ENCODE measurements at regions not wholly inside any gene's neighbourhood (a gene's known extent, or its start where the extent isn't known, plus 50 kb on each side); places are given as distances from the start of the nearest gene placed in this dataset.

GRCh38 chr6:84447651-84448050 lies 220.2 kb upstream of the CEP162 start:
- Histone ChIP-seq H3K27me3 (ENCODE audit: insufficient read depth, low read length) (no peaks in the 10 kb centered on the region), H3K9me2 (ENCODE audit: low read depth, low read length) (no peaks in the 10 kb centered on the region), H3K4me3 (ENCODE audit: low read depth, low read length, poor library complexity, severe bottlenecking) (no peak overlapping the region), H3K4me2 (ENCODE audit: low read length) (no peak overlapping the region), H3K36me3 (ENCODE audit: insufficient read depth, low read length) (no peaks in the 10 kb centered on the region), H2AFZ (ENCODE audit: low read length) (no peak overlapping the region), H3K79me2 (ENCODE audit: insufficient read depth, low read length) (no peaks in the 10 kb centered on the region), H3K4me1 (ENCODE audit: insufficient read depth, low read length, severe bottlenecking) (no peaks in the 10 kb centered on the region), H3K9me3 (ENCODE audit: low read length) (no peaks in the 10 kb centered on the region), H4K20me1 (ENCODE audit: insufficient read depth, low read length) (no peaks in the 10 kb centered on the region), H3K27ac (ENCODE audit: low read depth, low read length, poor library complexity, severe bottlenecking) (no peak overlapping the region), H3K9ac (ENCODE audit: low read length) (no peak overlapping the region), H3F3A (ENCODE audit: insufficient read depth, low read length) (no peaks in the 10 kb centered on the region)
- TF ChIP-seq CTCF (IDR thresholded peaks at IDR 0.05; ENCODE audit: low read length), result no peak
- no peak for TF ChIP-seq EZH2 (IDR thresholded peaks at IDR 0.05; ENCODE audit: borderline replicate concordance, low read length)

GRCh38 chr6:84445068-84445467 lies 217.6 kb upstream of the CEP162 start:
- H3K36me3 ChIP-seq (ENCODE audit: insufficient read depth, low read length), result no peaks in the 10 kb centered on the region
- no peaks in the 10 kb centered on the region for H3K27me3 ChIP-seq (ENCODE audit: insufficient read depth, low read length)
- no peak overlapping the region for H3K9ac ChIP-seq (ENCODE audit: low read length)
- H3K9me2 ChIP-seq (ENCODE audit: low read depth, low read length), result no peaks in the 10 kb centered on the region
- H3K27ac ChIP-seq (ENCODE audit: low read depth, low read length, poor library complexity, severe bottlenecking), result no peak overlapping the region
- no peak overlapping the region for H3K4me2 ChIP-seq (ENCODE audit: low read length)
- H4K20me1 ChIP-seq (ENCODE audit: insufficient read depth, low read length), result no peaks in the 10 kb centered on the region
- TF ChIP-seq CTCF (IDR thresholded peaks at IDR 0.05; ENCODE audit: low read length), result no peak
- TF ChIP-seq EZH2 (IDR thresholded peaks at IDR 0.05; ENCODE audit: borderline replicate concordance, low read length), result no peak
- H3K4me1 ChIP-seq (ENCODE audit: insufficient read depth, low read length, severe bottlenecking), result no peaks in the 10 kb centered on the region
- H3K4me3 ChIP-seq (ENCODE audit: low read depth, low read length, poor library complexity, severe bottlenecking), result no peak overlapping the region
- no peak overlapping the region for H2AFZ ChIP-seq (ENCODE audit: low read length)
- H3F3A ChIP-seq (ENCODE audit: insufficient read depth, low read length), result no peaks in the 10 kb centered on the region
- H3K9me3 ChIP-seq (ENCODE audit: low read length), result no peaks in the 10 kb centered on the region
- H3K79me2 ChIP-seq (ENCODE audit: insufficient read depth, low read length), result no peaks in the 10 kb centered on the region

GRCh38 chr6:84442208-84442607 lies 214.8 kb upstream of the CEP162 start:
- Histone ChIP-seq H3K27ac (ENCODE audit: low read depth, low read length, poor library complexity, severe bottlenecking) (no peak overlapping the region), H3K9me2 (ENCODE audit: low read depth, low read length) (no peaks in the 10 kb centered on the region), H3F3A (ENCODE audit: insufficient read depth, low read length) (no peaks in the 10 kb centered on the region), H3K9ac (ENCODE audit: low read length) (no peak overlapping the region), H3K79me2 (ENCODE audit: insufficient read depth, low read length) (no peaks in the 10 kb centered on the region), H3K27me3 (ENCODE audit: insufficient read depth, low read length) (no peaks in the 10 kb centered on the region), H2AFZ (ENCODE audit: low read length) (no peak overlapping the region), H3K4me2 (ENCODE audit: low read length) (no peak overlapping the region), H3K4me1 (ENCODE audit: insufficient read depth, low read length, severe bottlenecking) (no peaks in the 10 kb centered on the region), H3K4me3 (ENCODE audit: low read depth, low read length, poor library complexity, severe bottlenecking) (no peak overlapping the region), H3K36me3 (ENCODE audit: insufficient read depth, low read length) (no peaks in the 10 kb centered on the region), H4K20me1 (ENCODE audit: insufficient read depth, low read length) (no peaks in the 10 kb centered on the region), H3K9me3 (ENCODE audit: low read length) (no peaks in the 10 kb centered on the region)
- TF ChIP-seq EZH2 (IDR thresholded peaks at IDR 0.05; ENCODE audit: borderline replicate concordance, low read length) (no peak), CTCF (IDR thresholded peaks at IDR 0.05; ENCODE audit: low read length) (no peak)
